Endodermal cell (in vitro differentiated cells): ENCODE measurements at regions not wholly inside any gene's neighbourhood (a gene's known extent, or its start where the extent isn't known, plus 50 kb on each side); places are given as distances from the start of the nearest gene placed in this dataset.
"Not testable (repeated sequence)": the region's sequence is repeated elsewhere in the genome, so short reads cannot be mapped to it uniquely, and the experiment has no call there.

Source experiments
- DNase-seq: peaks from one replicate; pipeline ENCODE4 v3.0.0-alpha.2; 2017
- H3K27ac ChIP-seq: 2 replicates; pipeline ENCODE4 v1.5.1; 2013; ENCODE audit warnings: mild to moderate bottlenecking, low read depth, low read length, moderate library complexity
- H3K27me3 ChIP-seq: 2 replicates; pipeline ENCODE4 v1.6.1; 2013; ENCODE audit warnings: mild to moderate bottlenecking, low read length, moderate library complexity; ENCODE audit not compliant: insufficient read depth, control insufficient read depth, poor library complexity, severe bottlenecking
- H3K36me3 ChIP-seq: 2 replicates; pipeline ENCODE4 v1.7.0; 2013; ENCODE audit warnings: mild to moderate bottlenecking, low read length, moderate library complexity; ENCODE audit not compliant: control insufficient read depth, insufficient read depth
- H3K4me1 ChIP-seq: one replicate; pipeline ENCODE4 v1.7.0; 2013; ENCODE audit warnings: low read length; ENCODE audit not compliant: control insufficient read depth, insufficient read depth
- H3K4me3 ChIP-seq: 2 replicates; pipeline ENCODE4 v1.5.1; 2013; ENCODE audit warnings: mild to moderate bottlenecking, low read length, moderate library complexity
- H3K9ac ChIP-seq: 2 replicates; pipeline ENCODE4 v1.6.1; 2013; ENCODE audit warnings: mild to moderate bottlenecking, low read length, moderate library complexity; ENCODE audit not compliant: poor library complexity, severe bottlenecking; ENCODE audit errors: extremely low read depth
- H3K9me3 ChIP-seq: 2 replicates; pipeline ENCODE4 v1.6.1; 2013; ENCODE audit warnings: mild to moderate bottlenecking, low read length, moderate library complexity; ENCODE audit not compliant: control insufficient read depth
- H3K27ac Mint-ChIP-seq: 2 replicates; pipeline ENCODE4 v1.8.0; 2020; ENCODE audit warnings: mixed read lengths
- H3K27me3 Mint-ChIP-seq: 2 replicates; pipeline ENCODE4 v1.8.0; 2021; ENCODE audit warnings: mild to moderate bottlenecking, mixed read lengths; ENCODE audit not compliant: insufficient read depth
- H3K36me3 Mint-ChIP-seq: 2 replicates; pipeline ENCODE4 v1.8.0; 2020; ENCODE audit warnings: low read depth, mixed read lengths
- H3K4me1 Mint-ChIP-seq: 2 replicates; pipeline ENCODE4 v1.8.0; 2020; ENCODE audit warnings: mixed read lengths
- H3K4me3 Mint-ChIP-seq: 2 replicates; pipeline ENCODE4 v1.8.0; 2020; ENCODE audit warnings: mild to moderate bottlenecking, moderate library complexity, mixed read lengths
- H3K9me3 Mint-ChIP-seq: 2 replicates; pipeline ENCODE4 v1.8.0; 2020; ENCODE audit warnings: mild to moderate bottlenecking, mixed read lengths
- WGBS, 2 experiments: methylation state at CpG; one replicate each; pipeline versions ENCODE4 v1.1.5 to v1.1.7; 2013; ENCODE audit warnings: missing lambda C conversion rate in 2 of 2, mixed read lengths in 1 of 2; ENCODE audit not compliant: insufficient coverage in 1 of 2, insufficient read length in 1 of 2; 5-methylcytosine and 5-hydroxymethylcytosine counted together
- TF ChIP-seq, protein P1 (sequence below): fragments of 200-600 bp; sonication (generic); conservative IDR thresholded peaks from 2 replicates; pipeline ENCODE4 v1.5.0; 2021; ENCODE audit warnings: antibody characterized with exemption, mild to moderate bottlenecking

DNA sequence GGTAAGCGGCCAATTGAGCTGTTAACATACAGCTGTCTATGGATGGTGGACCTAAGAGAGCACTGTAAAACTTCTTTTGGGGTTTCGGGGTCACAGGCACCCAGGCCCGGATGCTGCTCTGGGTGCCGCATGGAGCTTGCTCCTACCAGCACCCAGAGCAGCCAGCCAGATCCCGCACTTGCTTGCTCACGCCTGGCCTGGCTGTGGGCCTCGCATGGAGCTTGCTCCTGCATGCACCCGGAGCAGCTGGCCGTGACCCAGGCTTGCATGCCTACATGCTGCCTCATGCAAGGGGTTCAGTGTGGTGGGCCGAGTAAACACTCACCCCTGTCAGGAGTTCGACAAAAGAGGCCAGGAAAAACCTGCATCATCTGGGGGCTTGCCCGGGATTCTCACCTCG is 896.9 kb downstream of the SORCS1 start:
- no peak for DNase-seq
- H3K27me3 Mint-ChIP-seq, result no peaks in the 10 kb centered on the region
- Histone ChIP-seq H3K9me3 (no peaks in the 10 kb centered on the region), H3K4me1 (no peaks in the 10 kb centered on the region), H3K36me3 (no peaks in the 10 kb centered on the region), H3K27ac (no peak overlapping the region), H3K27me3 (no peaks in the 10 kb centered on the region), H3K9ac (no peak overlapping the region), H3K4me3 (no peak overlapping the region)
- H3K36me3 Mint-ChIP-seq, result no peaks in the 10 kb centered on the region
- H3K4me1 Mint-ChIP-seq, result no peaks in the 10 kb centered on the region
- TF ChIP-seq, protein P1, sequence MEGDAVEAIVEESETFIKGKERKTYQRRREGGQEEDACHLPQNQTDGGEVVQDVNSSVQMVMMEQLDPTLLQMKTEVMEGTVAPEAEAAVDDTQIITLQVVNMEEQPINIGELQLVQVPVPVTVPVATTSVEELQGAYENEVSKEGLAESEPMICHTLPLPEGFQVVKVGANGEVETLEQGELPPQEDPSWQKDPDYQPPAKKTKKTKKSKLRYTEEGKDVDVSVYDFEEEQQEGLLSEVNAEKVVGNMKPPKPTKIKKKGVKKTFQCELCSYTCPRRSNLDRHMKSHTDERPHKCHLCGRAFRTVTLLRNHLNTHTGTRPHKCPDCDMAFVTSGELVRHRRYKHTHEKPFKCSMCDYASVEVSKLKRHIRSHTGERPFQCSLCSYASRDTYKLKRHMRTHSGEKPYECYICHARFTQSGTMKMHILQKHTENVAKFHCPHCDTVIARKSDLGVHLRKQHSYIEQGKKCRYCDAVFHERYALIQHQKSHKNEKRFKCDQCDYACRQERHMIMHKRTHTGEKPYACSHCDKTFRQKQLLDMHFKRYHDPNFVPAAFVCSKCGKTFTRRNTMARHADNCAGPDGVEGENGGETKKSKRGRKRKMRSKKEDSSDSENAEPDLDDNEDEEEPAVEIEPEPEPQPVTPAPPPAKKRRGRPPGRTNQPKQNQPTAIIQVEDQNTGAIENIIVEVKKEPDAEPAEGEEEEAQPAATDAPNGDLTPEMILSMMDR, result no peak
- no peak overlapping the region for H3K4me3 Mint-ChIP-seq
- H3K9me3 Mint-ChIP-seq, result no peaks in the 10 kb centered on the region
- 86 to 87% methylated on average over 11 to 13 of the region's 13 CpGs for WGBS, 2 experiments
- no peak overlapping the region for H3K27ac Mint-ChIP-seq

DNA sequence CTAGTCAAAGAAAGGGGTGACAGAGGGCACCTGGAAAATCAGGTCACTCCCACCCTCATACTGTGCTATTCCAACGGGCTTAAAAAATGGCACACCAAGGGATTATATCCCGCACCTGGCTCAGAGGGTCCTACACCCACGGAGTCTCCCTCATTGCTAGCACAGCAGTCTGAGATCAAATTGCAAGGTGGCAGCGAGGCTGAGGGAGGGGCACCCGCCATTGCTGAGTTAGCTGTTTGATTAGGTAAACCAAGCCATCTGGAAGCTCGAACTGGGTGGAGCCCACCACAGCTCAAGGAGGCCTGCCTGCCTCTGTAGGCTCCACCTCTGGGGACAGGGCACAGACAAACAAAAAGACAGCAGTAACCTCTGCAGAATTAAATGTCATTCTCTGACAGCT is 907.1 kb downstream of the SORCS1 start:
- not testable (repeated sequence) for H3K27me3 ChIP-seq, H3K9me3 ChIP-seq, DNase-seq, H3K36me3 ChIP-seq, H3K27ac Mint-ChIP-seq, H3K4me3 ChIP-seq, H3K4me3 Mint-ChIP-seq, H3K27me3 Mint-ChIP-seq, H3K36me3 Mint-ChIP-seq, H3K4me1 ChIP-seq, H3K9ac ChIP-seq, H3K4me1 Mint-ChIP-seq, H3K9me3 Mint-ChIP-seq, H3K27ac ChIP-seq
- 87 to 93% methylated on average over 5 to 6 of the region's 6 CpGs for WGBS, 2 experiments

DNA sequence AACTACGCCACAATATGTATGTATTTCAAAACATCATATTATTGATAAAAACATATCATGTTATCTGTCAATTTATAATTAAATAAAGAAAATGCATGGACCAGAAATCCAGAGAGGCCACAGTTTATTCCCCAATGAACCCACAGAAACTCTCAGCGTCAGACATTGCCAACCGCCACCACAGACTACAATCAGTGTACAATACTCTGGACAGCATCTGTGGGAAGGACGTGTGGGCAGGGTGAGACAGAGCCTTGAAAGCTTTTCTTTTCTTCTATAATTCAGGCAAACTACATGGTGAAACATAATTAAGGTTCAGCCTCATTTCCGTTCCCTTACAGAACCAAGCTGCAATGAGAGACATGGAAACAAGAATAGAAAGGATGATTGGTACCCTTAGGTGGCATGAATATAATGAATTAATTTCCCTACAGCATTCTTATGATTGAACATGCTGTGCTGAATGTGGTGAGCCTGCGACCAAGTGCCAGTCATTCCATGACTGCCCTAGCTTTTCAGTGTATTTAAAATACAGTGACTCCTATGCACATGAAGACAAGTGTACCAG is 909.3 kb downstream of the SORCS1 start:
- Histone ChIP-seq H3K9ac (no peak overlapping the region), H3K27ac (no peak overlapping the region), H3K36me3 (no peaks in the 10 kb centered on the region), H3K4me3 (no peak overlapping the region), H3K4me1 (no peaks in the 10 kb centered on the region), H3K9me3 (no peaks in the 10 kb centered on the region), H3K27me3 (no peaks in the 10 kb centered on the region)
- Mint-ChIP-seq H3K27ac (no peak overlapping the region), H3K36me3 (no peaks in the 10 kb centered on the region), H3K27me3 (no peaks in the 10 kb centered on the region), H3K4me3 (no peak overlapping the region), H3K4me1 (no peaks in the 10 kb centered on the region), H3K9me3 (peaks cover 4% of the 10 kb centered on the region)
- TF ChIP-seq, protein P1, result no peak
- DNase-seq, result no peak
- WGBS, 2 experiments, result 90 to 93% methylated on average over 2 to 5 of the region's 6 CpGs

DNA sequence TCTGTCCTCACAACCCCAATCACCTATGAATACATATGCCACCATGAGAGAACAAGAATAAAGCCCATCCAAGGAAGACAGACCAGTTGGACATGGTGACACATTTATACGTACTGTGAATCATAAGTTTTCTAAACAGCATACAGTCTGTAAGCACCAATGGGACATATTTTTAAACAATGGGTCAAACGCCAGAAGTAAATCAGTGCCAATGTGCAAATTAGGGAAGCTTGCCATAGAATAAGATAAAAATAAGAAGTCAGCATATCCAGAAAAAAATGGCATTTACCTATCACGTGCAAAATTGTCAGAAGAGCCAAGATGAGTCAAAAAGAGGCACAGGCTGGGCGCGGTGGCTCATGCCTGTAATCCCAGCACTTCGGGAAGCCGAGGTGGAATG is 910.4 kb downstream of the SORCS1 start:
- Histone ChIP-seq H3K9ac (no peak overlapping the region), H3K36me3 (no peaks in the 10 kb centered on the region), H3K27ac (no peak overlapping the region), H3K4me3 (no peak overlapping the region), H3K27me3 (no peaks in the 10 kb centered on the region), H3K9me3 (no peaks in the 10 kb centered on the region), H3K4me1 (no peaks in the 10 kb centered on the region)
- TF ChIP-seq, protein P1, result no peak
- Mint-ChIP-seq H3K27me3 (no peaks in the 10 kb centered on the region), H3K9me3 (peaks cover 4% of the 10 kb centered on the region), H3K27ac (no peak overlapping the region), H3K36me3 (no peaks in the 10 kb centered on the region), H3K4me1 (no peaks in the 10 kb centered on the region), H3K4me3 (no peak overlapping the region)
- DNase-seq, result no peak
- WGBS, 2 experiments, result 75 to 100% methylated on average over 2 to 7 of the region's 7 CpGs
